ENCODE measurements at regions not wholly inside any gene's neighbourhood (a gene's known extent, or its start where the extent isn't known, plus 50 kb on each side); places are given as distances from the start of the nearest gene placed in this dataset.

DNA sequence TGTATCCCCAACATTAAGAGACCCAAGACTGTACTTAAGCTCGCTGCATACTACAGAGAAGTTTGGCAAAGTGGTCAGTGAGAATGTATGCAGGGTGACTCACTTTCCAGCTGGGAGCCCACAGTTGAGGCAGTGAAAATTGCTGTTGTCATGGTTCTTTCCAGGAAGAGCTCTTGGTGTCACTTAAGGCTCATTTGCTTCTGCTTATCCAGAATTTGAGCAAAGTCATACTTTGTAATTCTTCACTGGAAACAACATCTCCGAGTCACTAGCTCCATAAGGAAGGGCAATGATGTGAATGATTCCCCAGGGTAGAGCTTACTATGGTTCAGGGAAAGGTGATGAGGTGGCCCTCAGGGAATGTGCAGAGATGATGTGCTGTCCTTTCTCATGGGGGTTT, 65.4 kb upstream of the FBXL4 start:
- H3K79me2 ChIP-seq (ENCODE audit: insufficient read depth, low read length) = no peaks in the 10 kb centered on the region
- H3K9me3 ChIP-seq (ENCODE audit: low read length) = no peaks in the 10 kb centered on the region
- ATAC-seq = no peak
- H3K27me3 ChIP-seq (ENCODE audit: control insufficient read depth in 1 of 2, insufficient read depth in 2 of 2, low read length in 2 of 2) = no peaks in the 10 kb centered on the region; a peak in 1 of 5 replicates
- ChIA-PET CTCF (ENCODE audit: low intra/inter-chr PET ratio, low total read pairs) (no interaction called here), POLR2A (no interaction called here)
- no peak overlapping the region for H3K4me3 ChIP-seq (replicated peaks in 1 of 3; ENCODE audit: insufficient read depth in 1 of 3, low read depth in 2 of 3, low read length in 3 of 3)
- in situ Hi-C loops (cut with HindIII; ENCODE audit: extremely low pct_ligation_motif_present, low pct_unique_long_range_greater_than_20kb) = no loop called here
- no peak for DNase-seq (ENCODE audit: low spot score)
- no peaks in the 10 kb centered on the region for H4K20me1 ChIP-seq (ENCODE audit: insufficient read depth, low read length)
- WGBS (ENCODE audit: low lambda C conversion rate) = 0% methylated on average over 2 of the region's 2 CpGs
- no TSS peak for BruUV-seq (replicated peaks)
- H2AFZ ChIP-seq (ENCODE audit: low read length) = no peak overlapping the region
- H3K36me3 ChIP-seq (replicated peaks in 1 of 2; ENCODE audit: control insufficient read depth in 1 of 2, insufficient read depth in 2 of 2, low read length in 2 of 2) = no peaks in the 10 kb centered on the region
- no peak overlapping the region for H3K4me2 ChIP-seq (ENCODE audit: low read depth, low read length)
- H3K9ac ChIP-seq (ENCODE audit: insufficient read depth, low read depth, low read length) = no peak overlapping the region
- H3K4me1 ChIP-seq (ENCODE audit: insufficient read depth, low read length) = no peaks in the 10 kb centered on the region
- TF ChIP-seq ZMYM2 (CRISPR knock-in tag; IDR thresholded peaks at IDR 0.05) = no peak
- H3K27ac ChIP-seq (ENCODE audit: extremely low read length, insufficient read depth, low read length) = no peak overlapping the region
- intact Hi-C loops (cut with micrococcal nuclease; ENCODE audit: unreplicated experiment) = no loop called here
- FAIRE-seq = no peak

DNA sequence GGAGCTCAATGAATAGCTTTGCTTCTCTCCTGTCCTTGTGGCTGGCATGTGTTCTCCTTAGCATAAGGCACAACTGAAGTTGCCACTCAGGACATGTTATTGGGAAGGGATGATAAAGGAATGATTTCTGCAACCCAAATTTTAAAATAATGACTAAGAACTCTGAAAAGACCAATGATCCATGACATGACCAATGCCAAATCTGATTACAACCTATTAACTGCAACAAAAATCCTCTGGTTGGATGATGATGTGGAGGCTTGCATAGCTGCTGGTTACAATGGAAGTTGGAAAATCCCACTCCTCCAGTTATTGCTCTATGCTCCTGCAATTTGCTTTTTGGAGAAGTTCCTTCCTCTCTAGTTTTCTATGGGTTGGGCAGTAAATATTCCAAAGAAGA, 63.4 kb upstream of the FBXL4 start:
- ChIA-PET CTCF (ENCODE audit: low intra/inter-chr PET ratio, low total read pairs) (no interaction called here), POLR2A (no interaction called here)
- H3K9me3 ChIP-seq (ENCODE audit: low read length) = no peaks in the 10 kb centered on the region
- no peaks in the 10 kb centered on the region for H3K79me2 ChIP-seq (ENCODE audit: insufficient read depth, low read length)
- no peaks in the 10 kb centered on the region for H3K4me1 ChIP-seq (ENCODE audit: insufficient read depth, low read length)
- H3K36me3 ChIP-seq (replicated peaks in 1 of 2; ENCODE audit: control insufficient read depth in 1 of 2, insufficient read depth in 2 of 2, low read length in 2 of 2) = no peaks in the 10 kb centered on the region
- H3K9ac ChIP-seq (ENCODE audit: insufficient read depth, low read depth, low read length) = no peak overlapping the region
- in situ Hi-C loops (cut with HindIII; ENCODE audit: extremely low pct_ligation_motif_present, low pct_unique_long_range_greater_than_20kb) = no loop called here
- BruUV-seq (replicated peaks) = no TSS peak
- DNase-seq (ENCODE audit: low spot score) (no peak), FAIRE-seq (no peak), ATAC-seq (no peak)
- no peak overlapping the region for H3K4me2 ChIP-seq (ENCODE audit: low read depth, low read length)
- no peaks in the 10 kb centered on the region; a peak in 1 of 5 replicates for H3K27me3 ChIP-seq (ENCODE audit: control insufficient read depth in 1 of 2, insufficient read depth in 2 of 2, low read length in 2 of 2)
- H3K4me3 ChIP-seq (replicated peaks in 1 of 3; ENCODE audit: insufficient read depth in 1 of 3, low read depth in 2 of 3, low read length in 3 of 3) = no peak overlapping the region
- no peak overlapping the region for H2AFZ ChIP-seq (ENCODE audit: low read length)
- no peaks in the 10 kb centered on the region for H4K20me1 ChIP-seq (ENCODE audit: insufficient read depth, low read length)
- TF ChIP-seq AHR (CRISPR knock-in tag; IDR thresholded peaks at IDR 0.05) = no peak
- H3K27ac ChIP-seq (ENCODE audit: extremely low read length, insufficient read depth, low read length) = no peak overlapping the region
- intact Hi-C loops (cut with micrococcal nuclease; ENCODE audit: unreplicated experiment) = no loop called here

DNA sequence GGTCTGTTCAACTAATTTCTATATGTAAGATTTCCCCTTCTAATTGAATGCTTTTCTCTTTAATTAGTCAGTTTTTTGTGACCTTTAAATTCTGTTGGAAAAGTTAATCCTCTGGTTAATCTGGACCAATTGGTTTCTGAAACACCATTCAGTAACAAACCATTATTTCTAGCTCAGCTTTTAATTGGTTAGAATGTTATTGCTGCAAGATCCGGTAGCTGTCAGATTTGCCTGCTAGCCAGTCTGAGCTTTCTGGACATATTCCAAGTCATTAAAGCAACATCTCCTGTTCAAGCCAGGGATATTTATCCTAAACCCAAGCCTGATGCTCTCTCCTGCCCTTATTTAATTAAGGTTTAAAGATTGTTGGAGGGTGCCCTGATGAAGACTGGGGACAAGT, 55.1 kb upstream of the FBXL4 start:
- ATAC-seq = no peak
- WGBS (ENCODE audit: low lambda C conversion rate) = 7% methylated on average over 1 of the region's 1 CpG
- in situ Hi-C loops (cut with HindIII; ENCODE audit: extremely low pct_ligation_motif_present, low pct_unique_long_range_greater_than_20kb) (no loop called here), intact Hi-C loops (cut with micrococcal nuclease; ENCODE audit: unreplicated experiment) (no loop called here)
- no peak overlapping the region for H3K27ac ChIP-seq (ENCODE audit: extremely low read length, insufficient read depth, low read length)
- H3K4me1 ChIP-seq (ENCODE audit: insufficient read depth, low read length) = no peaks in the 10 kb centered on the region
- no peak overlapping the region for H3K4me2 ChIP-seq (ENCODE audit: low read depth, low read length)
- no TSS peak for BruUV-seq (replicated peaks)
- no peak overlapping the region for H2AFZ ChIP-seq (ENCODE audit: low read length)
- no peak for FAIRE-seq
- no peaks in the 10 kb centered on the region for H4K20me1 ChIP-seq (ENCODE audit: insufficient read depth, low read length)
- no peaks in the 10 kb centered on the region for H3K79me2 ChIP-seq (ENCODE audit: insufficient read depth, low read length)
- no peaks in the 10 kb centered on the region for H3K27me3 ChIP-seq (ENCODE audit: control insufficient read depth in 1 of 2, insufficient read depth in 2 of 2, low read length in 2 of 2)
- no peak overlapping the region for H3K9ac ChIP-seq (ENCODE audit: insufficient read depth, low read depth, low read length)
- CTCF ChIA-PET (ENCODE audit: low intra/inter-chr PET ratio, low total read pairs) = no interaction called here
- no peak for DNase-seq (ENCODE audit: low spot score)
- H3K36me3 ChIP-seq (replicated peaks in 1 of 2; ENCODE audit: control insufficient read depth in 1 of 2, insufficient read depth in 2 of 2, low read length in 2 of 2) = no peaks in the 10 kb centered on the region
- no peaks in the 10 kb centered on the region for H3K9me3 ChIP-seq (ENCODE audit: low read length)
- POLR2A ChIA-PET = no interaction called here
- no peak overlapping the region for H3K4me3 ChIP-seq (replicated peaks in 1 of 3; ENCODE audit: insufficient read depth in 1 of 3, low read depth in 2 of 3, low read length in 3 of 3)
- TF ChIP-seq, protein P1, sequence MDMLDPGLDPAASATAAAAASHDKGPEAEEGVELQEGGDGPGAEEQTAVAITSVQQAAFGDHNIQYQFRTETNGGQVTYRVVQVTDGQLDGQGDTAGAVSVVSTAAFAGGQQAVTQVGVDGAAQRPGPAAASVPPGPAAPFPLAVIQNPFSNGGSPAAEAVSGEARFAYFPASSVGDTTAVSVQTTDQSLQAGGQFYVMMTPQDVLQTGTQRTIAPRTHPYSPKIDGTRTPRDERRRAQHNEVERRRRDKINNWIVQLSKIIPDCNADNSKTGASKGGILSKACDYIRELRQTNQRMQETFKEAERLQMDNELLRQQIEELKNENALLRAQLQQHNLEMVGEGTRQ (IDR thresholded peaks at IDR 0.05; ENCODE audit: low read depth, low read length) = no peak
- TF ChIP-seq, protein P1 (CRISPR knock-in tag; IDR thresholded peaks at IDR 0.05; ENCODE audit: borderline replicate concordance) = no peak
- TF ChIP-seq ZNF263 (CRISPR knock-in tag; IDR thresholded peaks at IDR 0.05) = no peak
- TF ChIP-seq, protein P2, sequence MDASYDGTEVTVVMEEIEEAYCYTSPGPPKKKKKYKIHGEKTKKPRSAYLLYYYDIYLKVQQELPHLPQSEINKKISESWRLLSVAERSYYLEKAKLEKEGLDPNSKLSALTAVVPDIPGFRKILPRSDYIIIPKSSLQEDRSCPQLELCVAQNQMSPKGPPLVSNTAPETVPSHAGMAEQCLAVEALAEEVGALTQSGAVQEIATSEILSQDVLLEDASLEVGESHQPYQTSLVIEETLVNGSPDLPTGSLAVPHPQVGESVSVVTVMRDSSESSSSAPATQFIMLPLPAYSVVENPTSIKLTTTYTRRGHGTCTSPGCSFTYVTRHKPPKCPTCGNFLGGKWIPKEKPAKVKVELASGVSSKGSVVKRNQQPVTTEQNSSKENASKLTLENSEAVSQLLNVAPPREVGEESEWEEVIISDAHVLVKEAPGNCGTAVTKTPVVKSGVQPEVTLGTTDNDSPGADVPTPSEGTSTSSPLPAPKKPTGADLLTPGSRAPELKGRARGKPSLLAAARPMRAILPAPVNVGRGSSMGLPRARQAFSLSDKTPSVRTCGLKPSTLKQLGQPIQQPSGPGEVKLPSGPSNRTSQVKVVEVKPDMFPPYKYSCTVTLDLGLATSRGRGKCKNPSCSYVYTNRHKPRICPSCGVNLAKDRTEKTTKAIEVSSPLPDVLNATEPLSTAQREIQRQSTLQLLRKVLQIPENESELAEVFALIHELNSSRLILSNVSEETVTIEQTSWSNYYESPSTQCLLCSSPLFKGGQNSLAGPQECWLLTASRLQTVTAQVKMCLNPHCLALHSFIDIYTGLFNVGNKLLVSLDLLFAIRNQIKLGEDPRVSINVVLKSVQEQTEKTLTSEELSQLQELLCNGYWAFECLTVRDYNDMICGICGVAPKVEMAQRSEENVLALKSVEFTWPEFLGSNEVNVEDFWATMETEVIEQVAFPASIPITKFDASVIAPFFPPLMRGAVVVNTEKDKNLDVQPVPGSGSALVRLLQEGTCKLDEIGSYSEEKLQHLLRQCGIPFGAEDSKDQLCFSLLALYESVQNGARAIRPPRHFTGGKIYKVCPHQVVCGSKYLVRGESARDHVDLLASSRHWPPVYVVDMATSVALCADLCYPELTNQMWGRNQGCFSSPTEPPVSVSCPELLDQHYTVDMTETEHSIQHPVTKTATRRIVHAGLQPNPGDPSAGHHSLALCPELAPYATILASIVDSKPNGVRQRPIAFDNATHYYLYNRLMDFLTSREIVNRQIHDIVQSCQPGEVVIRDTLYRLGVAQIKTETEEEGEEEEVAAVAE (CRISPR knock-in tag; IDR thresholded peaks at IDR 0.05; ENCODE audit: borderline replicate concordance) = no peak
- TF ChIP-seq GABPB1 (CRISPR knock-in tag; IDR thresholded peaks at IDR 0.05) = no peak
